ENCODE measurements at regions not wholly inside any gene's neighbourhood (a gene's known extent, or its start where the extent isn't known, plus 50 kb on each side); places are given as distances from the start of the nearest gene placed in this dataset.

DNA sequence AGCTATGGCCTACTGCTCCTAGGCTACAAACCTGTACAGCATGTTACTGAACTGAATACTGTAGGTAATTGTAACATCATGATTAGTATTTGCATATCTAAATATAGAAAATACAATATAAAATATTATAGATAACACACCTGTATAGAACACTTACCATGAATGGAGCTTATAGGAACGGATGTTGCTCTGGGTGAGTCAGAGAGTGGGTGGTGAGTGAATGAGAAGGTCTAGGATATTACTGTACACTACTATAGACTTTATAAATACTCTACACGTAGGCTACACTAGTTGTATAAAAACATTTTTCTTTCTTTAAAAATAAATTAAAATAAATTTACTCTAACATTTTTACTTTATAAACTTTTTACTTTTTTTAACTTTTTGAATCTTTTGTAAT is 224.0 kb upstream of the CBLB start:
- TF ChIP-seq, protein P1, sequence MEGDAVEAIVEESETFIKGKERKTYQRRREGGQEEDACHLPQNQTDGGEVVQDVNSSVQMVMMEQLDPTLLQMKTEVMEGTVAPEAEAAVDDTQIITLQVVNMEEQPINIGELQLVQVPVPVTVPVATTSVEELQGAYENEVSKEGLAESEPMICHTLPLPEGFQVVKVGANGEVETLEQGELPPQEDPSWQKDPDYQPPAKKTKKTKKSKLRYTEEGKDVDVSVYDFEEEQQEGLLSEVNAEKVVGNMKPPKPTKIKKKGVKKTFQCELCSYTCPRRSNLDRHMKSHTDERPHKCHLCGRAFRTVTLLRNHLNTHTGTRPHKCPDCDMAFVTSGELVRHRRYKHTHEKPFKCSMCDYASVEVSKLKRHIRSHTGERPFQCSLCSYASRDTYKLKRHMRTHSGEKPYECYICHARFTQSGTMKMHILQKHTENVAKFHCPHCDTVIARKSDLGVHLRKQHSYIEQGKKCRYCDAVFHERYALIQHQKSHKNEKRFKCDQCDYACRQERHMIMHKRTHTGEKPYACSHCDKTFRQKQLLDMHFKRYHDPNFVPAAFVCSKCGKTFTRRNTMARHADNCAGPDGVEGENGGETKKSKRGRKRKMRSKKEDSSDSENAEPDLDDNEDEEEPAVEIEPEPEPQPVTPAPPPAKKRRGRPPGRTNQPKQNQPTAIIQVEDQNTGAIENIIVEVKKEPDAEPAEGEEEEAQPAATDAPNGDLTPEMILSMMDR (conservative IDR thresholded peaks at IDR 0.05) = no peak
- no peak for TF ChIP-seq ZFX (IDR thresholded peaks at IDR 0.05)
